ENCODE measurements at regions not wholly inside any gene's neighbourhood (a gene's known extent, or its start where the extent isn't known, plus 50 kb on each side); places are given as distances from the start of the nearest gene placed in this dataset.

DNA sequence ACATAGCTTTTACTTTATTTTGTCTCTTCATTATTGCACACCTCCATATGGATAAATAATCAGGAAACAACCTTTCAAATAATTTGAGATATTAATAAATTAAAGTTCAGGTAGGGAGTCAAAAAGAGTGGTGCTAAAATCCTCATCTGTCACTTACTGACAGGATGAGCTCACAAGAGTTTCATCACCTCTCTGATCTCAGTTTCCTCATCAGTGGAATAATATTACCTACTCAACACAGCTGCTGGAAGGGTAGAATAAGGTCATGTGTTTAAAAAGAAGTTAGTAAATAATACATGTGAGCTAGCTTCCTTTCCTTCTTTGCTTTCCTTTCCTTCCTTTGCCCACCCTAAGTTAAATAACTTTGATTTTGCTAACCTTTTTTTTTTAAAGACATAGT lies 61.9 kb downstream of the RDH14 start:
- TF ChIP-seq CTCF (conservative IDR thresholded peaks at IDR 0.05 in 1 of 2, IDR thresholded peaks at IDR 0.05 in 1 of 2; ENCODE audit: extremely low read depth in 1 of 2, insufficient read depth in 1 of 2, low read depth in 1 of 2, low read length in 2 of 2) = no peak
- TF ChIP-seq EZH2 (IDR thresholded peaks at IDR 0.05; ENCODE audit: borderline replicate concordance, low read length) = no peak
